MCF 10A (cell line): ENCODE measurements at regions not wholly inside any gene's neighbourhood (a gene's known extent, or its start where the extent isn't known, plus 50 kb on each side); places are given as distances from the start of the nearest gene placed in this dataset.

ENCODE experiments used
- BruUV-seq: library from RNA; stranded (reverse); fragments of 400-500 nt; replicated peaks from 2 replicates; lab custom pipeline; 2021; lab: Mats Ljungman, UMichigan
- CTCF ChIA-PET: fragments of 300-600 bp; sonication (Branson Sonifier 250); formaldehyde crosslinking; extraction: SDS; loops from one replicate; lab custom pipeline; 2021; ENCODE audit warnings: antibody characterized with exemption, inconsistent platforms; lab: Yijun Ruan, JAX
- POLR2A ChIA-PET: fragments of 300-600, 350-650 bp; sonication (Branson Sonifier 250); formaldehyde crosslinking; extraction: SDS; loops from one replicate; lab custom pipeline; 2020; ENCODE audit warnings: antibody characterized with exemption, inconsistent platforms; lab: Yijun Ruan, JAX
- DNase-seq: peaks from one replicate; pipeline ENCODE4 v3.0.0-alpha.2; 2018; ENCODE audit not compliant: unreplicated experiment
- H3K27ac Mint-ChIP-seq: one replicate; pipeline ENCODE4 v1.8.0; 2022; ENCODE audit warnings: mild to moderate bottlenecking, low read depth, mixed read lengths; ENCODE audit not compliant: unreplicated experiment
- H3K27me3 Mint-ChIP-seq: one replicate; pipeline ENCODE4 v1.8.0; 2022; ENCODE audit warnings: mixed read lengths; ENCODE audit not compliant: insufficient read depth, unreplicated experiment
- H3K36me3 Mint-ChIP-seq: one replicate; pipeline ENCODE4 v1.8.0; 2022; ENCODE audit warnings: mild to moderate bottlenecking, moderate library complexity, mixed read lengths; ENCODE audit not compliant: insufficient read depth, unreplicated experiment
- H3K4me1 Mint-ChIP-seq: one replicate; pipeline ENCODE4 v1.8.0; 2022; ENCODE audit warnings: mixed read lengths; ENCODE audit not compliant: insufficient read depth, unreplicated experiment
- H3K4me3 Mint-ChIP-seq: one replicate; pipeline ENCODE4 v1.8.0; 2022; ENCODE audit warnings: mild to moderate bottlenecking, moderate library complexity, mixed read lengths; ENCODE audit not compliant: unreplicated experiment
- H3K9me3 Mint-ChIP-seq: one replicate; pipeline ENCODE4 v1.8.0; 2022; ENCODE audit warnings: mixed read lengths; ENCODE audit not compliant: unreplicated experiment
- CTCF ChIP-seq: fragments of 200-600 bp; IDR thresholded peaks from one replicate; pipeline ENCODE4 v1.8.0; 2022; ENCODE audit warnings: antibody characterized with exemption, mild to moderate bottlenecking; ENCODE audit not compliant: unreplicated experiment
- intact Hi-C: fragments of 100-400 bp; cut with micrococcal nuclease; formaldehyde crosslinking; loops from 2 replicates; pipeline ENCODE4 v1.14.1; 2022

- no peaks in the 10 kb centered on the region for H3K4me1 Mint-ChIP-seq
- ChIA-PET CTCF (no interaction called here), POLR2A (no interaction called here)
- TF ChIP-seq CTCF, result no peak
- H3K9me3 Mint-ChIP-seq, result no peaks in the 10 kb centered on the region
- no peaks in the 10 kb centered on the region for H3K36me3 Mint-ChIP-seq
- no peak for DNase-seq
- intact Hi-C loops, result no loop called here
- no peak overlapping the region for H3K27ac Mint-ChIP-seq
- BruUV-seq, result no TSS peak
- peaks cover 40% of the 10 kb centered on the region for H3K27me3 Mint-ChIP-seq
- no peak overlapping the region for H3K4me3 Mint-ChIP-seq
Measured at GRCh38 chrX:35382966-35383365, 415.2 kb upstream of the MAGEB16 start.

- H3K27ac Mint-ChIP-seq, result no peak overlapping the region
- DNase-seq, result no peak
- H3K36me3 Mint-ChIP-seq, result no peaks in the 10 kb centered on the region
- H3K4me3 Mint-ChIP-seq, result no peak overlapping the region
- POLR2A ChIA-PET, result no interaction called here
- CTCF ChIA-PET, result interaction anchor here (2.7 kb wide), 1 partner anchor 11 kb away, joined by 7 read pairs; no protein-coding TSS in a partner anchor
- H3K4me1 Mint-ChIP-seq, result no peaks in the 10 kb centered on the region
- H3K27me3 Mint-ChIP-seq, result peaks cover 41% of the 10 kb centered on the region
- BruUV-seq, result no TSS peak
- intact Hi-C loops, result no loop called here
- H3K9me3 Mint-ChIP-seq, result no peaks in the 10 kb centered on the region
- TF ChIP-seq CTCF, result no peak
Measured at GRCh38 chrX:35392232-35392631, 405.9 kb upstream of the MAGEB16 start.

- BruUV-seq, result no TSS peak
- DNase-seq, result peak; percentile 0
- intact Hi-C loops, result no loop called here
Measured at GRCh38 chrX:35406386-35406785, 391.8 kb upstream of the MAGEB16 start.

GRCh38 chrX:35416782-35417181 is 381.4 kb upstream of the MAGEB16 start:
- POLR2A ChIA-PET, result no interaction called here
- no peak for DNase-seq
- intact Hi-C loops, result no loop called here
- Mint-ChIP-seq H3K9me3 (peaks cover 8% of the 10 kb centered on the region), H3K27ac (no peak overlapping the region), H3K27me3 (peaks cover 23% of the 10 kb centered on the region), H3K4me1 (no peaks in the 10 kb centered on the region), H3K4me3 (no peak overlapping the region), H3K36me3 (no peaks in the 10 kb centered on the region)
- BruUV-seq, result no TSS peak
- no peak for TF ChIP-seq CTCF
- CTCF ChIA-PET, result no interaction called here

More at GRCh38 chrX:35406386-35406785, 391.8 kb upstream of the MAGEB16 start:
- ChIA-PET CTCF (no interaction called here), POLR2A (no interaction called here)
- Mint-ChIP-seq H3K4me1 (peaks cover 5% of the 10 kb centered on the region), H3K27me3 (peaks cover 50% of the 10 kb centered on the region), H3K9me3 (no peaks in the 10 kb centered on the region), H3K36me3 (peaks cover 7% of the 10 kb centered on the region), H3K27ac (peak overlapping the region; percentile 28), H3K4me3 (no peak overlapping the region)
- TF ChIP-seq CTCF, result no peak
